ENCODE measurements at regions not wholly inside any gene's neighbourhood (a gene's known extent, or its start where the extent isn't known, plus 50 kb on each side); places are given as distances from the start of the nearest gene placed in this dataset.

DNA sequence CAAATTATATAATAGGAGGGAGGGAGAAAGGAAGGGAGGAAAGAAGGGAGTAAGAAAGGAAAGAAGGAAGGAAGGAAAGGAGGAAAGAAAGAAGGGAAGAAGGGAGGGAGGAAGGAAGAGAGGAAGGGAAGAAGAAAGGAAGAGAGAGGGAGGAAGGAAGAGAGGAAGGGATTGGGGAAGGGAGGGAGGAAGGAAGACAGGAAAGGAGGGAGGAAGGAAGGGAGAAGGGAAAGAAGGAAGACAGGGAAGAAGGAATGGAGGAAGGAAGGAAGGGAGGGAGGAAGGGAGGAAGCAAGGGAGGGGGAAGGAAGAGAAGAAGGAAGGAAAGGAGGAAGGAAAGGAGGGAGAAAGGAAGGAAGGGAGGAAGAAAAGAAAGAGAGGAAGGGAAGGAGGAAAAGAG, 660.5 kb downstream of the EPM2A start:
- Mint-ChIP-seq H3K36me3 (ENCODE audit: insufficient read depth in 1 of 3, low read depth in 3 of 3) (no peaks in the 10 kb centered on the region), H3K4me1 (peaks cover 0 to 3% of the 10 kb centered on the region in 2 experiments; a peak in 2 of 4 replicates), H3K9me3 (no peaks in the 10 kb centered on the region; a peak in 2 of 5 replicates), H3K27ac (no peak overlapping the region), H3K27me3 (ENCODE audit: low read depth) (peaks cover 1% of the 10 kb centered on the region; the same call in 1 of the 2 replicates), H3K4me3 (no peak overlapping the region)
- H4K8ac ChIP-seq (replicated peaks; ENCODE audit: insufficient read length, low read depth, low read length), result no peak overlapping the region
- no peak overlapping the region for H3K4ac ChIP-seq (ENCODE audit: low read depth, low read length)
- H4K20me1 ChIP-seq (ENCODE audit: control insufficient read depth, insufficient read depth, insufficient read length), result no peaks in the 10 kb centered on the region
- H3K79me1 ChIP-seq (ENCODE audit: insufficient read depth, low read depth, low read length, poor library complexity, severe bottlenecking), result no peaks in the 10 kb centered on the region
- H2BK12ac ChIP-seq (ENCODE audit: insufficient read length, low read depth, low read length), result no peak overlapping the region
- no peak overlapping the region for H3K14ac ChIP-seq (ENCODE audit: insufficient read depth, low read length)
- H3K18ac ChIP-seq (ENCODE audit: insufficient read length, low read depth, low read length), result no peak overlapping the region
- no peak overlapping the region for H3K27ac ChIP-seq (ENCODE audit: insufficient read length, low read depth, low read length)
- no peak overlapping the region for H2BK5ac ChIP-seq (ENCODE audit: insufficient read length, low read length)
- no peak overlapping the region for H4K91ac ChIP-seq (ENCODE audit: insufficient read length, low read depth, low read length)
- H3K23ac ChIP-seq (ENCODE audit: insufficient read length, low read depth, low read length), result no peak overlapping the region
- H3K4me1 ChIP-seq (ENCODE audit: insufficient read depth, low read length), result no peaks in the 10 kb centered on the region
- no peak overlapping the region for H2BK120ac ChIP-seq (ENCODE audit: low read depth, low read length, poor library complexity, severe bottlenecking)
- no peak overlapping the region for H3T11ph ChIP-seq (ENCODE audit: low read length)
- no peaks in the 10 kb centered on the region for H3K9me3 ChIP-seq (ENCODE audit: control insufficient read depth, low read depth, low read length)
- TF ChIP-seq, protein P1, sequence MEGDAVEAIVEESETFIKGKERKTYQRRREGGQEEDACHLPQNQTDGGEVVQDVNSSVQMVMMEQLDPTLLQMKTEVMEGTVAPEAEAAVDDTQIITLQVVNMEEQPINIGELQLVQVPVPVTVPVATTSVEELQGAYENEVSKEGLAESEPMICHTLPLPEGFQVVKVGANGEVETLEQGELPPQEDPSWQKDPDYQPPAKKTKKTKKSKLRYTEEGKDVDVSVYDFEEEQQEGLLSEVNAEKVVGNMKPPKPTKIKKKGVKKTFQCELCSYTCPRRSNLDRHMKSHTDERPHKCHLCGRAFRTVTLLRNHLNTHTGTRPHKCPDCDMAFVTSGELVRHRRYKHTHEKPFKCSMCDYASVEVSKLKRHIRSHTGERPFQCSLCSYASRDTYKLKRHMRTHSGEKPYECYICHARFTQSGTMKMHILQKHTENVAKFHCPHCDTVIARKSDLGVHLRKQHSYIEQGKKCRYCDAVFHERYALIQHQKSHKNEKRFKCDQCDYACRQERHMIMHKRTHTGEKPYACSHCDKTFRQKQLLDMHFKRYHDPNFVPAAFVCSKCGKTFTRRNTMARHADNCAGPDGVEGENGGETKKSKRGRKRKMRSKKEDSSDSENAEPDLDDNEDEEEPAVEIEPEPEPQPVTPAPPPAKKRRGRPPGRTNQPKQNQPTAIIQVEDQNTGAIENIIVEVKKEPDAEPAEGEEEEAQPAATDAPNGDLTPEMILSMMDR (conservative IDR thresholded peaks at IDR 0.05), result no peak
- H3K4me2 ChIP-seq (ENCODE audit: insufficient read depth, insufficient read length, low read length), result no peak overlapping the region
- H3K56ac ChIP-seq (ENCODE audit: insufficient read length, low read depth, low read length), result no peak overlapping the region
- DNase-seq, result no peak
- no peak overlapping the region for H2BK20ac ChIP-seq (ENCODE audit: low read depth, low read length, poor library complexity, severe bottlenecking)
- H3K23me2 ChIP-seq (ENCODE audit: insufficient read length, low read depth, low read length, poor library complexity, severe bottlenecking), result no peaks in the 10 kb centered on the region
- H2AFZ ChIP-seq (ENCODE audit: low read length), result no peak overlapping the region
- no peak overlapping the region for H4K5ac ChIP-seq (ENCODE audit: insufficient read length, low read depth, low read length)
- no peak overlapping the region for H3K9ac ChIP-seq (ENCODE audit: extremely low read depth, insufficient read length, low read length)
- H2AK5ac ChIP-seq (ENCODE audit: insufficient read length, low read length), result no peak overlapping the region
- no peak overlapping the region for H2BK15ac ChIP-seq (ENCODE audit: low read depth, low read length)
- no peaks in the 10 kb centered on the region for H3K27me3 ChIP-seq (ENCODE audit: insufficient read depth, low read length)
- no peaks in the 10 kb centered on the region for H3K79me2 ChIP-seq (ENCODE audit: insufficient read depth, low read length)

Measured in H9 (cell line).